LNCaP clone FGC (cell line): ENCODE measurements at regions not wholly inside any gene's neighbourhood (a gene's known extent, or its start where the extent isn't known, plus 50 kb on each side); places are given as distances from the start of the nearest gene placed in this dataset.
"Not testable (repeated sequence)": the region's sequence is repeated elsewhere in the genome, so short reads cannot be mapped to it uniquely, and the experiment has no call there.

ENCODE experiments used
- DNase-seq: peaks from one replicate; pipeline ENCODE4 v3.0.0-alpha.2; 2011; ENCODE audit warnings: low read depth
- H3K4me3 ChIP-seq: 2 replicates; pipeline ENCODE4 v1.5.1; 2011; ENCODE audit warnings: mild to moderate bottlenecking, low read depth, low read length, control low read depth
- TF ChIP-seq, protein P1 (sequence below): IDR thresholded peaks from 2 replicates; pipeline ENCODE4 v1.5.1; 2012; ENCODE audit warnings: mild to moderate bottlenecking; ENCODE audit not compliant: control insufficient read depth, insufficient read depth; ENCODE audit errors: extremely low read depth

DNA sequence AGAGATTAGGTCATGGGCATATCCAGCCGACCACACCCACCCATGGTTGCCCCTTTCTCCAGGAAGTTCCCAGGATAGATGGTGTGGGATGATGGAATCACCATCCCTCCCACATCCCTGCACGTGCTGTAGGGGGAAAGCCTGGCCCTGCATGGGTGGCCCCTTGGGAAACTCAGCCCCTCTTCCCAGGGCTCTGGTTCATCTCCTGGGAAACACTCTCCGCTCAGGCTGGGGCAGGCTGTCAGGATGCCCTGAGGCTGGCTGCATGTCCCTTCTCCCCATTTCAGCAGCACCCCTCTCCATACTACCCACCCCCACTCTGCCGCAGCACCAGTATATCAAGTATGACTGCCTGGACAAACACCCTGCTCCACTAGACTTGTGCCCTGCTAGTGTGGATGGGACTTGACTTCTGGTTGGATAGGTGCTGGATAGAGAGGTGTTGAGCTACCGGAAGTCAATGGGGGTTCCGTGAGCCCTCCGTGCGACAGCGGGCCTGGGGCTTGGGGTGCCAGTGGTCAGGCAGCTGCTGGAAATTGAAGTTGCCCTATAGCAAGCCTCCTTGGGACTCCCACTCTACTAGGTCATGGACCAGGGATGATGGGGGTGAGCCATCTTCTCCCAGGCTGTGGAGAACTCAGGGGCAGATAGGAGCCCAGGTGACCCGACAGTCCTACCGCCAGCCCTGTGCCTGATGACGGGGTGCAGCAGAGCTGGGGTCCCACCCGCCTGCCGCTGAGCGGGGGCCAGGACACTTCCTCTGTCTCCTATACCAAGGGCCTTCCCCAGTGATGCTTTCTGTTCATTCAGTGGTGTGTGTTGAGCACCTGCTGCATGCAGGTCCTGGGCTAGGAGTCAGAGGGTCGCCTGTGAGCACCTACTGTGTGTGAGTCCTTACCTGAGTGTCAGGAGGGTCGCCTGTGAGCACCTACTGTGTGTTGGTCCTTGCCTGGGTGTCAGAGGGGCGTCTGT lies 69.4 kb upstream of the COL5A1 start:
- no peak for DNase-seq
- H3K4me3 ChIP-seq = no peak overlapping the region
- TF ChIP-seq, protein P1, sequence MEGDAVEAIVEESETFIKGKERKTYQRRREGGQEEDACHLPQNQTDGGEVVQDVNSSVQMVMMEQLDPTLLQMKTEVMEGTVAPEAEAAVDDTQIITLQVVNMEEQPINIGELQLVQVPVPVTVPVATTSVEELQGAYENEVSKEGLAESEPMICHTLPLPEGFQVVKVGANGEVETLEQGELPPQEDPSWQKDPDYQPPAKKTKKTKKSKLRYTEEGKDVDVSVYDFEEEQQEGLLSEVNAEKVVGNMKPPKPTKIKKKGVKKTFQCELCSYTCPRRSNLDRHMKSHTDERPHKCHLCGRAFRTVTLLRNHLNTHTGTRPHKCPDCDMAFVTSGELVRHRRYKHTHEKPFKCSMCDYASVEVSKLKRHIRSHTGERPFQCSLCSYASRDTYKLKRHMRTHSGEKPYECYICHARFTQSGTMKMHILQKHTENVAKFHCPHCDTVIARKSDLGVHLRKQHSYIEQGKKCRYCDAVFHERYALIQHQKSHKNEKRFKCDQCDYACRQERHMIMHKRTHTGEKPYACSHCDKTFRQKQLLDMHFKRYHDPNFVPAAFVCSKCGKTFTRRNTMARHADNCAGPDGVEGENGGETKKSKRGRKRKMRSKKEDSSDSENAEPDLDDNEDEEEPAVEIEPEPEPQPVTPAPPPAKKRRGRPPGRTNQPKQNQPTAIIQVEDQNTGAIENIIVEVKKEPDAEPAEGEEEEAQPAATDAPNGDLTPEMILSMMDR = no peak

DNA sequence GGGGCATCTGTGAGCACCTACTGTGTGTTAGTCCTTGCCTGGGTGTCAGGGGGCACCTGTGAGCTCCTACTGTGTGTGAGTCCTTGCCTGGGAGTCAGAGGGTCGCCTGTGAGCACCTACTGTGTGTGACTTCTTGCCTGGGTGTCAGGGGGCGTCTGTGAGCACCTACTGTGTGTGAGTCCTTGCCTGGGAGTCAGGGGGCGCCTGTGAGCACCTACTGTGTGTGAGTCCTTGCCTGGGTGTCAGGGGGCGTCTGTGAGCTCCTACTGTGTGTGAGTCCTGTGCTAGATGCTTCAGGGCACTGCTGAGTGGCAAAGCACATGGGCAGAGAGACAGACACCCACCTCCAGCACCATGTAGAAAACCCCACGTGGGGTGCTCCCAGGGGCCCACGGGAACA lies 66.9 kb upstream of the COL5A1 start:
- not testable (repeated sequence) for DNase-seq, H3K4me3 ChIP-seq

DNA sequence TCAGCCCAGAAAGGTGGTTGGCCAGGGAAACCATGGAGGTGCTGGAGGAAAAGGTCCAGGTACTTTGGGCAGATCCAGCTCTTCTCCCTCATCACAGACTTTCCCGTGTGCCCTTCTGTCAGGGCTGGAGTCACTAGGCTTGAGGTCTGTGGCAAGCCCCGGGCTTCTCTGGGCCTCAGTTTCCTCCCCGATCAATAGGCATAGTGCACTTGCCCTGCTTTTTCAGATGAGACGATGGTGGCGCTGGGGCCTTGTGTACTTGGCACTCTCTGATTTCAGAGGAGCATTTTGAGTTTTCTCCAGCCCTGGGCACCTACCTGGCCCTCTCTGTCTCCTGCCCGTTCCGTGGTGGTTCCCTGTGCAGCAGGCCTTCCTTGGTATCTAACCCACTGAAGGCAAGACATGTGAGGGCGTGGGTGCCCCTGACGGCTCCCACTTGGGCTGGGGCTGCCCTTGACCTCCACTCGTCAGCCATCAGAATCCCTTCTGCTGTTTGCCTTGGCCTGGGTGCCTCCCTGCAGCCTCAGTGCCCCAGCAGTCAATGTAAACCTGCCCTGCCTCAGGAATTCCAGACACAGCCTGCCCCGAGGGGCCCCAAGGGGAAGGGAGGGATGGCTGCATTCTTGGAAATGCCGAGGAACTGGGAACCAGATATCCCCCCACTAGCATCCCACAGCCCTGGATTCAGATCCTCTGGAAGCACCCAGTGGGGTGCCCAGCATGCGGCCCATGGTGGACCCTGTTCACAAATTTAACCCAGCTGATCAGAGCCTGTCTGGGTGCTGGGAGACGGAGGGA lies 66.3 kb upstream of the COL5A1 start:
- DNase-seq = no peak
- TF ChIP-seq, protein P1 = no peak
- no peak overlapping the region for H3K4me3 ChIP-seq

DNA sequence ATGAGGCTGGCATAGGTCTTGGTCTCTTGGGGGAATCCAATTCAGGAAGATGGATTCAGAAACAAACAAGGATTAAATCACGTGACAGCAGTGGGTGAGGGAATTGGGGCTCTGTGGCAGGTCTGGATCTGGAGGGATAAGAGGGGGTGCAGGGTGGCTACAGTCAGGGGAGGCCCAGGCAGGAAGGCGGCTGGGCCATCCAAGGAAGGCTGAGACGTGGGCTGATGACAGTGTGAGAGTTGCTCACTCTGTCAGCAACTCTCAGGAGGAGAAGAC lies 65.8 kb upstream of the COL5A1 start:
- TF ChIP-seq, protein P1 = no peak

DNA sequence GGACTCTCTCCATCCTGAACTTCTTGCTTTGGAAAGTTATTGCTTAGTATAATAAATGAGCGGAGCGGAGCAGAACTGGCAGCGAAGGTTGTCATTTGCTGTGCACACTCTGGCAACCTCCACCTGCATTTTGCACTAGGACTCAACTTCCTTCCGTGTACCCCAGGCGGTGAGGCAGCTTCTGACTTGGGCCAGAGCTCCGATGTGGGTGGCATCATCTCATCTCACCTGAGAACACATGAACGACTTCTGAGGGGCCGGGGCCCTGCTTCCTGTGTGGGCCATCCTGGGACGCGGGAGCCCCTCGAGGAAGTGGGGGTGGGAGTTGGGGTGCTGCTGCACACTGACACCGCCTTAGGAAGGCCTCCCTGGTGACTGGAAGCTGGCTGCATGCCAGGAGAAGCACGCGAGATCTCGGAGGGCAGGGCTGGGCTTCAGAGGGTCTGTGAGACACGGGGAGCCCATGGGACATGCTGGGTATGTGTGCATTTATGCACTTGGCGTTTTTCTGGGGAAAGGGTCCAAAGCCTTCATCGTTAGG lies 56.5 kb upstream of the COL5A1 start:
- H3K4me3 ChIP-seq = no peak overlapping the region
- TF ChIP-seq, protein P1 = no peak
- DNase-seq = no peak

More for the DNA sequence above, 65.8 kb upstream of the COL5A1 start:
- H3K4me3 ChIP-seq = no peak overlapping the region
- DNase-seq = no peak

DNA sequence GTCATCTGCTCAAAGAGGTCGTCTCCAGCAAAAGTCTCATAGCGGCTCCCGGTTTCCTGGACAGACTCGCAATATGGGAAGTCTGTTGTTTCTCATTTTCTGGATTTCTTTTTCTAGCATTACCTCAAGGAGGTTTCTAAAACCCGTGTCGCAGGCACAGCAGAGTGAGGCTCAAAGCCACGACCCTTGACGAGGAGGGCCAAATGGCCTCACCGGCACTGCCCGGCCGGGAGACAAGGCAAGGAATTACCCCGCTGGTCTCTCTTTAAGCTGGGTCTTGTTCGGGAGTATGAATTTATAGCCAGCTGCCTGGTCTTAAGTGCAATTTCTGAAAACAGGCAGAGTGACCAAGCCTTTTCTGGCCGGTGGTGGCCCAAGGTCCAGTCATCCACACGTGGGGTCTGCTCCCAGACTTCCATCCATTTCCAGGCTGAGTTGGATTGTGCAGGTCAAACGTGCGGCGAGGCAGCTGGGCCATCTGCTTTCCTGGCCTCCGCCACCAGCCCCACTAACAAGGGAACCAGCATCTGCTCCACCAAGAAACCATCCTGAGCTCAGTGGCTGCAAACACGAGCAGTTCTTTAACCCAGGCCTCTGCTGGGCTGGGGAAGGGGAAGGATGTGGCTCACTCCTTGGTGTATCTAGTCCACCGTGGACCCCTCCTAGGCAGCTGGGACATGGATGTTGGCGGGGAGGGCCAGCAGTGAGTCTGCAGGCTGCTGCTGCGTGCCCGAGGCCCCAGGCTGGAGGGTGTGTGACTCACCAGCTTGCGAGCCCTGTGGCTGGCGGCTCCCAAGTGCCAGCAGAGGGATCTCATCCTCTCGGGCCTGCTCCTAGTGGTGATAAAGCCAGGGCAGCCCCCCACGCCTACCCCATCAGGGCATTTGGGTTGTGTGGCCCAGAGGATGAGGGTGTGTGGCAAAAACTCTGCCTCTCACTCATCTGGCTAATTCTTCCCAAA lies 55.6 kb upstream of the COL5A1 start:
- H3K4me3 ChIP-seq = no peak overlapping the region
- TF ChIP-seq, protein P1 = no peak
- DNase-seq = no peak
